ENCODE measurements at regions not wholly inside any gene's neighbourhood (a gene's known extent, or its start where the extent isn't known, plus 50 kb on each side); places are given as distances from the start of the nearest gene placed in this dataset.
"Not testable (repeated sequence)": the region's sequence is repeated elsewhere in the genome, so short reads cannot be mapped to it uniquely, and the experiment has no call there.

GRCh38 chrX:4627414-4627813, 914.0 kb upstream of the PRKX start:
- no peak for TF ChIP-seq POLR2A (IDR thresholded peaks at IDR 0.05)
- no peak for TF ChIP-seq CTCF (IDR thresholded peaks at IDR 0.05)
- no peak overlapping the region for H3K27ac ChIP-seq
- H3K4me3 ChIP-seq, result no peak overlapping the region
- intact Hi-C loops (cut with DNase I; ENCODE audit: low total_unique reads), result no loop called here
- H3K36me3 ChIP-seq, result no peaks in the 10 kb centered on the region
- DNase-seq, result no peak
- no peaks in the 10 kb centered on the region for H3K4me1 ChIP-seq
- H3K27me3 ChIP-seq, result no peaks in the 10 kb centered on the region
- no peaks in the 10 kb centered on the region for H3K9me3 ChIP-seq

- Histone ChIP-seq H3K4me3 (no peak overlapping the region), H3K9me3 (no peaks in the 10 kb centered on the region), H3K27ac (no peak overlapping the region), H3K4me1 (no peaks in the 10 kb centered on the region), H3K36me3 (no peaks in the 10 kb centered on the region), H3K27me3 (no peaks in the 10 kb centered on the region)
- intact Hi-C loops (cut with DNase I; ENCODE audit: low total_unique reads), result no loop called here
- no peak for TF ChIP-seq POLR2A (IDR thresholded peaks at IDR 0.05)
- TF ChIP-seq CTCF (IDR thresholded peaks at IDR 0.05), result no peak
- no peak for DNase-seq
Observed at GRCh38 chrX:4622486-4623167, 909.2 kb upstream of the PRKX start.

- intact Hi-C loops (cut with DNase I; ENCODE audit: low total_unique reads); H3K9me3 ChIP-seq; DNase-seq; H3K4me1 ChIP-seq; H3K4me3 ChIP-seq; H3K27me3 ChIP-seq; H3K27ac ChIP-seq; H3K36me3 ChIP-seq: not testable (repeated sequence)
Observed at GRCh38 chrX:4613651-4614050, 900.2 kb upstream of the PRKX start.

GRCh38 chrX:4588893-4589292, 875.4 kb upstream of the PRKX start:
- no peak for DNase-seq
- intact Hi-C loops (cut with DNase I; ENCODE audit: low total_unique reads), result no loop called here
- H3K4me3 ChIP-seq, result no peak overlapping the region
- no peaks in the 10 kb centered on the region for H3K4me1 ChIP-seq
- no peak for TF ChIP-seq CTCF (IDR thresholded peaks at IDR 0.05)
- no peak for TF ChIP-seq POLR2A (IDR thresholded peaks at IDR 0.05)
- H3K9me3 ChIP-seq, result no peaks in the 10 kb centered on the region
- H3K36me3 ChIP-seq, result no peaks in the 10 kb centered on the region
- H3K27me3 ChIP-seq, result no peaks in the 10 kb centered on the region
- no peak overlapping the region for H3K27ac ChIP-seq

GRCh38 chrX:4588466-4588865, 875.0 kb upstream of the PRKX start:
- no peaks in the 10 kb centered on the region for H3K27me3 ChIP-seq
- TF ChIP-seq CTCF (IDR thresholded peaks at IDR 0.05), result no peak
- no peak for TF ChIP-seq POLR2A (IDR thresholded peaks at IDR 0.05)
- no peak overlapping the region for H3K27ac ChIP-seq
- intact Hi-C loops (cut with DNase I; ENCODE audit: low total_unique reads), result no loop called here
- DNase-seq, result no peak
- H3K4me1 ChIP-seq, result no peaks in the 10 kb centered on the region
- H3K4me3 ChIP-seq, result no peak overlapping the region
- no peaks in the 10 kb centered on the region for H3K36me3 ChIP-seq
- no peaks in the 10 kb centered on the region for H3K9me3 ChIP-seq

- H3K36me3 ChIP-seq, result no peaks in the 10 kb centered on the region
- no peaks in the 10 kb centered on the region for H3K4me1 ChIP-seq
- TF ChIP-seq POLR2A (IDR thresholded peaks at IDR 0.05), result no peak
- TF ChIP-seq CTCF (IDR thresholded peaks at IDR 0.05), result no peak
- no peak for DNase-seq
- intact Hi-C loops (cut with DNase I; ENCODE audit: low total_unique reads), result no loop called here
- H3K4me3 ChIP-seq, result no peak overlapping the region
- no peak overlapping the region for H3K27ac ChIP-seq
- H3K27me3 ChIP-seq, result no peaks in the 10 kb centered on the region
- no peaks in the 10 kb centered on the region for H3K9me3 ChIP-seq
Observed at GRCh38 chrX:4588056-4588455, 874.6 kb upstream of the PRKX start.

Measured in uterus (tissue), 3 donors.